ENCODE measurements at regions not wholly inside any gene's neighbourhood (a gene's known extent, or its start where the extent isn't known, plus 50 kb on each side); places are given as distances from the start of the nearest gene placed in this dataset.

DNA sequence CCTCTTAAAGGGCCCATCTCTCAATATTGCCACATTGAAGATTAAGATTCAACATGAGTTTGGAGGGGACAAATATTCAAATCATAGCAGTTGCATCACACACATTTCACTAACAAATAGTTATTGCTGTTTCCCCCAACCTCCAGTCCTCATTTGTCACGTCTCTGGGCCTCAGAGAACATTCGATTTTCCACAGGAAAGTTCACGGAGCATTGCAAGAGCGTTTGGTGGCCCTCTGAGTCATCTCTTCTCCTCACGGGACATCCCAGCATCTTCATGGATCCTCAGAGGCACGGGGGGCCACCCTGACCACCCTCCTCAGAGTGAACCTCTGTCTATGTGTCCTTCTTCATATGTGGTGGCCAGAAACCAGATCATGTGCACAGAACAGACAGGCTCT, 50.3 kb upstream of the CHST15 start:
- no peak for DNase-seq

Measured in C1 segment of cervical spinal cord (tissue), 14 donors.